Endothelial cell (in vitro differentiated cells): ENCODE measurements at regions not wholly inside any gene's neighbourhood (a gene's known extent, or its start where the extent isn't known, plus 50 kb on each side); places are given as distances from the start of the nearest gene placed in this dataset.

Source experiments
- DNase-seq: peaks from one replicate; pipeline ENCODE4 v3.0.0; 2021; ENCODE audit warnings: low spot score
- H3K27ac Mint-ChIP-seq: one replicate; pipeline ENCODE4 v1.8.0; 2021; ENCODE audit warnings: mixed read lengths, inconsistent platforms; ENCODE audit not compliant: unreplicated experiment
- H3K27me3 Mint-ChIP-seq: one replicate; pipeline ENCODE4 v1.8.0; 2021; ENCODE audit warnings: mild to moderate bottlenecking, moderate library complexity, mixed read lengths, inconsistent platforms; ENCODE audit not compliant: unreplicated experiment
- H3K36me3 Mint-ChIP-seq: one replicate; pipeline ENCODE4 v1.8.0; 2021; ENCODE audit warnings: mild to moderate bottlenecking, low read depth, mixed read lengths, inconsistent platforms; ENCODE audit not compliant: unreplicated experiment
- H3K4me1 Mint-ChIP-seq: one replicate; pipeline ENCODE4 v1.8.0; 2021; ENCODE audit warnings: mild to moderate bottlenecking, mixed read lengths, inconsistent platforms; ENCODE audit not compliant: unreplicated experiment
- H3K4me3 Mint-ChIP-seq: one replicate; pipeline ENCODE4 v1.8.0; 2021; ENCODE audit warnings: mild to moderate bottlenecking, mixed read lengths, inconsistent platforms; ENCODE audit not compliant: unreplicated experiment
- H3K9me3 Mint-ChIP-seq: one replicate; pipeline ENCODE4 v1.8.0; 2021; ENCODE audit warnings: mixed read lengths, inconsistent platforms; ENCODE audit not compliant: unreplicated experiment
- CTCF ChIP-seq: fragments of 200-600 bp; sonication (generic); IDR thresholded peaks from one replicate; pipeline ENCODE4 v1.5.0; 2021; ENCODE audit warnings: antibody characterized with exemption; ENCODE audit not compliant: unreplicated experiment

- H3K4me3 Mint-ChIP-seq = no peak overlapping the region
- H3K27ac Mint-ChIP-seq = no peak overlapping the region
- DNase-seq = no peak
- H3K9me3 Mint-ChIP-seq = no peaks in the 10 kb centered on the region
- no peaks in the 10 kb centered on the region for H3K36me3 Mint-ChIP-seq
- TF ChIP-seq CTCF = peak; percentile 81
- no peaks in the 10 kb centered on the region for H3K27me3 Mint-ChIP-seq
- H3K4me1 Mint-ChIP-seq = peaks cover 8% of the 10 kb centered on the region
Observed at GRCh38 chr1:224852901-224853568, 76.4 kb upstream of the DNAH14 start.

GRCh38 chr1:224856973-224857372, 72.5 kb upstream of the DNAH14 start:
- Mint-ChIP-seq H3K9me3 (no peaks in the 10 kb centered on the region), H3K27ac (no peak overlapping the region), H3K36me3 (no peaks in the 10 kb centered on the region), H3K27me3 (no peaks in the 10 kb centered on the region), H3K4me3 (no peak overlapping the region), H3K4me1 (peaks cover 8% of the 10 kb centered on the region)
- no peak for DNase-seq
- no peak for TF ChIP-seq CTCF

- no peak for TF ChIP-seq CTCF
- no peaks in the 10 kb centered on the region for H3K4me1 Mint-ChIP-seq
- H3K4me3 Mint-ChIP-seq = no peak overlapping the region
- no peak for DNase-seq
- H3K36me3 Mint-ChIP-seq = no peaks in the 10 kb centered on the region
- no peak overlapping the region for H3K27ac Mint-ChIP-seq
- H3K9me3 Mint-ChIP-seq = no peaks in the 10 kb centered on the region
- H3K27me3 Mint-ChIP-seq = no peaks in the 10 kb centered on the region
Observed at GRCh38 chr1:224859651-224860050, 69.8 kb upstream of the DNAH14 start.

- H3K4me3 Mint-ChIP-seq = no peak overlapping the region
- no peak overlapping the region for H3K27ac Mint-ChIP-seq
- no peaks in the 10 kb centered on the region for H3K9me3 Mint-ChIP-seq
- DNase-seq = no peak
- H3K4me1 Mint-ChIP-seq = no peaks in the 10 kb centered on the region
- no peak for TF ChIP-seq CTCF
- H3K27me3 Mint-ChIP-seq = no peaks in the 10 kb centered on the region
- H3K36me3 Mint-ChIP-seq = no peaks in the 10 kb centered on the region
Observed at GRCh38 chr1:224860488-224861338, 68.8 kb upstream of the DNAH14 start.

- Mint-ChIP-seq H3K27me3 (no peaks in the 10 kb centered on the region), H3K9me3 (no peaks in the 10 kb centered on the region), H3K4me1 (no peaks in the 10 kb centered on the region), H3K27ac (no peak overlapping the region), H3K36me3 (no peaks in the 10 kb centered on the region), H3K4me3 (no peak overlapping the region)
- TF ChIP-seq CTCF = no peak
- no peak for DNase-seq
Observed at GRCh38 chr1:224861339-224861716, 68.1 kb upstream of the DNAH14 start.
